Suprapubic skin (tissue), 4 donors: ENCODE measurements at regions not wholly inside any gene's neighbourhood (a gene's known extent, or its start where the extent isn't known, plus 50 kb on each side); places are given as distances from the start of the nearest gene placed in this dataset.

ENCODE experiments used
- POLR2A ChIP-seq, 2 donors: fragments of 450-650 bp; IDR thresholded peaks; one replicate each; pipeline ENCODE4 v1.6.1; 2017; ENCODE audit warnings: antibody characterized with exemption in 2 of 2, mild to moderate bottlenecking in 2 of 2, moderate library complexity in 2 of 2
- POLR2AphosphoS5 ChIP-seq, 3 donors: sonication (generic); formaldehyde crosslinking; IDR thresholded peaks; one replicate each; pipeline ENCODE4 v1.6.1; 2017; ENCODE audit warnings: antibody characterized with exemption in 3 of 3
- TF ChIP-seq, protein P1 (sequence below), 2 donors: fragments of 200-600 bp in 1 of 2; fragments of 450-650 bp in 1 of 2; sonication (generic) in 1 of 2; IDR thresholded peaks; one replicate each; pipeline ENCODE4 v1.5.1; 2016 to 2019; ENCODE audit warnings: antibody characterized with exemption in 2 of 2, mild to moderate bottlenecking in 1 of 2, moderate library complexity in 1 of 2

DNA sequence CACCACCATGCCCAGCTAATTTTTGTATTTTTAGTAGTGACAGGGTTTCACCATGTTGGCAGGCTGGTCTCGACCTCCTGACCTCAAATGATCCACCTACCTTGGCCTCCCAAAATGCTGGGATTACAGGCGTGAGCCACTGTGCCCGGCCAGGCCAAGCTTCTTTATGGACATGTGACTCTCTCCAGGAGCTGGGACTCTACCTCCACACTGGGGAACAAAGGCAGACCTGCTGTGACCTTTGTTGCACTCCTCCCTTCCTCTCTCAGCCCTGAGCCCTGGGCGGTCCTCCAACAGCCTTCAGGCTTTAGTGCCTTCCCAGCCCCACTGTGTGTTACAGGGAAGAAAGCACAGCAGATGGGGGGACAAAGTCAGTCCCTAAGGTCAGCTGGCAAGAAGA, 55.0 kb upstream of the DUSP5 start:
- TF ChIP-seq, protein P1, sequence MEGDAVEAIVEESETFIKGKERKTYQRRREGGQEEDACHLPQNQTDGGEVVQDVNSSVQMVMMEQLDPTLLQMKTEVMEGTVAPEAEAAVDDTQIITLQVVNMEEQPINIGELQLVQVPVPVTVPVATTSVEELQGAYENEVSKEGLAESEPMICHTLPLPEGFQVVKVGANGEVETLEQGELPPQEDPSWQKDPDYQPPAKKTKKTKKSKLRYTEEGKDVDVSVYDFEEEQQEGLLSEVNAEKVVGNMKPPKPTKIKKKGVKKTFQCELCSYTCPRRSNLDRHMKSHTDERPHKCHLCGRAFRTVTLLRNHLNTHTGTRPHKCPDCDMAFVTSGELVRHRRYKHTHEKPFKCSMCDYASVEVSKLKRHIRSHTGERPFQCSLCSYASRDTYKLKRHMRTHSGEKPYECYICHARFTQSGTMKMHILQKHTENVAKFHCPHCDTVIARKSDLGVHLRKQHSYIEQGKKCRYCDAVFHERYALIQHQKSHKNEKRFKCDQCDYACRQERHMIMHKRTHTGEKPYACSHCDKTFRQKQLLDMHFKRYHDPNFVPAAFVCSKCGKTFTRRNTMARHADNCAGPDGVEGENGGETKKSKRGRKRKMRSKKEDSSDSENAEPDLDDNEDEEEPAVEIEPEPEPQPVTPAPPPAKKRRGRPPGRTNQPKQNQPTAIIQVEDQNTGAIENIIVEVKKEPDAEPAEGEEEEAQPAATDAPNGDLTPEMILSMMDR (IDR thresholded peaks at IDR 0.05) = no peak
- no peak for TF ChIP-seq POLR2A (IDR thresholded peaks at IDR 0.05)
- no peak for TF ChIP-seq POLR2AphosphoS5 (IDR thresholded peaks at IDR 0.05)
